Activated T-helper 2 cell treated with anti-CD3 and anti-CD28 coated beads, Interferon-gamma antibody, Interleukin-2, Interleukin-4, amounts not matched to agents 10 μg/mL and 5 μg/mL and 100 μg/mL, durations not matched to agents 14 hours and 24 hours and 36 hours (primary cell): ENCODE measurements at regions not wholly inside any gene's neighbourhood (a gene's known extent, or its start where the extent isn't known, plus 50 kb on each side); places are given as distances from the start of the nearest gene placed in this dataset.
"Not testable (repeated sequence)": the region's sequence is repeated elsewhere in the genome, so short reads cannot be mapped to it uniquely, and the experiment has no call there.

Source experiments
- DNase-seq: peaks from one replicate; pipeline ENCODE4 v3.0.0; 2021; ENCODE audit warnings: low spot score
- H3K27ac Mint-ChIP-seq: one replicate; pipeline ENCODE4 v1.8.0; 2021; ENCODE audit warnings: mixed read lengths
- H3K27me3 Mint-ChIP-seq: one replicate; pipeline ENCODE4 v1.8.0; 2021; ENCODE audit warnings: low read depth, mixed read lengths
- H3K36me3 Mint-ChIP-seq: one replicate; pipeline ENCODE4 v1.8.0; 2021; ENCODE audit warnings: low read depth, mixed read lengths
- H3K4me1 Mint-ChIP-seq: one replicate; pipeline ENCODE4 v1.8.0; 2021; ENCODE audit warnings: low read depth, mixed read lengths
- H3K4me3 Mint-ChIP-seq: one replicate; pipeline ENCODE4 v1.8.0; 2021; ENCODE audit warnings: low read depth, mild to moderate bottlenecking, moderate library complexity, mixed read lengths
- H3K9me3 Mint-ChIP-seq: one replicate; pipeline ENCODE4 v1.8.0; 2021; ENCODE audit warnings: mixed read lengths
- intact Hi-C: fragments of 100-400 bp; cut with micrococcal nuclease; formaldehyde crosslinking; loops from one replicate; pipeline ENCODE4 v1.15.1; 2023

DNA sequence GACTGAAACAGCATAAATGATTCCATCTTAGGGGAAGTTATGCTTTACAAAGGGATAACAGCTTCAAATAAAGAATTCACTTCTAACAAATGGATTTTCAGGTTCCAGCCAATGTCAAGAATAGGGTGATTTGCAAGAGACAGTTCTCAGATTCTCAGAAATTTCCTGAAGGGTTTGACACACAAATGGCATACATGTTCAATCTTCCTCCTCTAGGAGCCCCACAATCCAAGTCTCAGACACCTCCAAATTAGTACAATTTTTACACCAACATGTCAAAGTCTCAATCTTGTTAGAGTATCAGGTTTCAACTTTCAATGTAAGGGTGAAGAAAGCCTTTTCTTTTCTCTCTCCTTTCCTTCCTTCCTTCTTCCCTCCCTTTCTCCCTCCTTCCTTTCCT is 996.6 kb downstream of the TLE1 start:
- no peaks in the 10 kb centered on the region for H3K27me3 Mint-ChIP-seq
- no peak overlapping the region for H3K4me3 Mint-ChIP-seq
- no peak overlapping the region for H3K27ac Mint-ChIP-seq
- H3K36me3 Mint-ChIP-seq = no peaks in the 10 kb centered on the region
- intact Hi-C loops = no loop called here
- no peaks in the 10 kb centered on the region for H3K4me1 Mint-ChIP-seq
- no peak for DNase-seq
- H3K9me3 Mint-ChIP-seq = peaks cover 11% of the 10 kb centered on the region

DNA sequence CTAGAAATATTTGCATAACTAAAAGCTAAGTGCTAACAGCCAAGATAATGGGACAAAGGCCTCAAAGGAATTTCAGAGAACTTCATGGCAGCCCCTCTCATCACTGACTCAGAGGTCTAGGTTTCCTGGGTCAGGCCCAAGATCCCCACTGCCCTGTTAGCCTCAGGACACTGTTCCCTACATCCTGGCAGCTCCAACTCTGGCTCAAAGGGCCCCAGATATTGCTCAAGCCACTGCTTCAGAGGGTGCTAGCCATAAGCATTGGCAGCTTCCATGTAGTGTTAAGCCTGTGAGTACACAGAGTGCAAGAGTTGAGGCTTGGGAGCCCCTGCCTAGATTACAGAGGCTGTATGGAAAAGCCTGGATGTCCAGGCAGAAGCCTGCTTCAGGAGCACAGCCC is 998.1 kb downstream of the TLE1 start:
- Mint-ChIP-seq H3K36me3 (no peaks in the 10 kb centered on the region), H3K27me3 (no peaks in the 10 kb centered on the region), H3K27ac (no peak overlapping the region), H3K4me3 (no peak overlapping the region), H3K4me1 (no peaks in the 10 kb centered on the region), H3K9me3 (peaks cover 14% of the 10 kb centered on the region)
- DNase-seq = no peak
- intact Hi-C loops = no loop called here

DNA sequence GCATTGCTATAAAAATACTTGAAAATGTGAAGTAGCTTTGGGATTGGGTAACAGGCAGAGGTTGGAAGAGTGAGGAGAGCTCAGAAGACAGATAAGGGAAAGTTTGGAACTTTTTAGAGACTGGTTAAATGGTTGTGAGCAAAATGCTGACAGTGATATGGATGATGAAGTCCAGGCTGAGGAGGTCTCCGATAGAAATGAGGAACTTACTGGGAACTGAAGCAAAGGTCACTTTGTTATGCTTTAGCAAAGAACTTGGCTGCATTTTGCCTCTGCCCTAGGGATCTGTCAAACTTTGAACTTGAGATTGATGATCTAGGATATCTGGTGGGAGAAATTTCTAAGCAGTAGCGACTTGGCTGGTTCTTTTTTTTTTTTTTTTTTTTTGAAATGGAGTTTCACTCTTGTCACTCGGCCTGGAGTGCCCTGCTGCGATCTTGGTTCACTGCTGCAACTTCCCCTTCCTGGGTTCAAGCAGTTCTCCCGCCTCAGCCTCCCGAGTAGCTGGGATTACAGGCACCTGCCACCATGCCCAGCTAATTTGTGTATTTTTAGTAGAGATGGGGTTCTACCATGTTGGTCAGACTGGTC is 998.9 kb downstream of the TLE1 start:
- no peak overlapping the region for H3K27ac Mint-ChIP-seq
- H3K27me3 Mint-ChIP-seq = no peaks in the 10 kb centered on the region
- H3K4me3 Mint-ChIP-seq = no peak overlapping the region
- H3K4me1 Mint-ChIP-seq = no peaks in the 10 kb centered on the region
- no peak for DNase-seq
- no peaks in the 10 kb centered on the region for H3K36me3 Mint-ChIP-seq
- intact Hi-C loops = no loop called here
- peaks cover 14% of the 10 kb centered on the region for H3K9me3 Mint-ChIP-seq

- no peaks in the 10 kb centered on the region for H3K4me1 Mint-ChIP-seq
- no peaks in the 10 kb centered on the region for H3K27me3 Mint-ChIP-seq
- no peak for DNase-seq
- H3K4me3 Mint-ChIP-seq = no peak overlapping the region
- no peaks in the 10 kb centered on the region for H3K9me3 Mint-ChIP-seq
- intact Hi-C loops = no loop called here
- no peaks in the 10 kb centered on the region for H3K36me3 Mint-ChIP-seq
- no peak overlapping the region for H3K27ac Mint-ChIP-seq
Observed at GRCh38 chr9:80679916-80680315, 1009.4 kb downstream of the TLE1 start.

DNA sequence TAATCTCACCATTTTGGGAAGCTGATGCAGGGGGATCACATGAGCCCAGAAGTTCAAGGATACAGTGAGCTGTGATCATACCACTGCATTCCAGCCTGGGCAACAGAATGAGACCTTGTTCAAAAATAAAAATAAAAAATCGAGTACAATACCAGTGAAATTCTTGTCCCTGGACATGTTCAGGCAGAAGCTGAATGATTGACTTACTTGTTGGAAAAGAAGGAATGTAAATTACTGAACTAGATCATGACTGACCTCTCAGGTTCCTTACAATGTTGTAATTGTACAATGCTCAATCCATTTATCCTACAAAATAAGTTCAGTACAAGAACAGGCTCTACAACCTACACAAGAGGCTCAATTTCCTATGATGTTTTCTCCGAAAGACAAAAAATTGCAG is 1010.4 kb downstream of the TLE1 start:
- Mint-ChIP-seq H3K27me3 (no peaks in the 10 kb centered on the region), H3K4me1 (no peaks in the 10 kb centered on the region), H3K36me3 (no peaks in the 10 kb centered on the region), H3K4me3 (no peak overlapping the region), H3K9me3 (no peaks in the 10 kb centered on the region), H3K27ac (no peak overlapping the region)
- no peak for DNase-seq
- intact Hi-C loops = no loop called here

GRCh38 chr9:80673496-80673895 is 1015.9 kb downstream of the TLE1 start:
- Mint-ChIP-seq H3K27me3 (no peaks in the 10 kb centered on the region), H3K4me1 (no peaks in the 10 kb centered on the region), H3K9me3 (peaks cover 10% of the 10 kb centered on the region), H3K27ac (no peak overlapping the region), H3K4me3 (no peak overlapping the region), H3K36me3 (no peaks in the 10 kb centered on the region)
- no peak for DNase-seq
- intact Hi-C loops = no loop called here

- Mint-ChIP-seq H3K27me3 (no peaks in the 10 kb centered on the region), H3K9me3 (peaks cover 37% of the 10 kb centered on the region), H3K27ac (no peak overlapping the region), H3K4me1 (no peaks in the 10 kb centered on the region), H3K4me3 (no peak overlapping the region), H3K36me3 (no peaks in the 10 kb centered on the region)
- DNase-seq = no peak
- intact Hi-C loops = no loop called here
Observed at GRCh38 chr9:80665479-80665878, 1023.9 kb downstream of the TLE1 start.

- no peak overlapping the region for H3K27ac Mint-ChIP-seq
- no peak overlapping the region for H3K4me3 Mint-ChIP-seq
- DNase-seq = no peak
- no peaks in the 10 kb centered on the region for H3K4me1 Mint-ChIP-seq
- no peaks in the 10 kb centered on the region for H3K27me3 Mint-ChIP-seq
- intact Hi-C loops = no loop called here
- no peaks in the 10 kb centered on the region for H3K36me3 Mint-ChIP-seq
- peaks cover 35% of the 10 kb centered on the region for H3K9me3 Mint-ChIP-seq
Observed at GRCh38 chr9:80664327-80665210, 1024.8 kb downstream of the TLE1 start.

- intact Hi-C loops, H3K27ac Mint-ChIP-seq, H3K4me3 Mint-ChIP-seq, H3K27me3 Mint-ChIP-seq, H3K36me3 Mint-ChIP-seq, H3K4me1 Mint-ChIP-seq, DNase-seq: not testable (repeated sequence)
- H3K9me3 Mint-ChIP-seq = peaks cover 14% of the 10 kb centered on the region
Observed at GRCh38 chr9:80659751-80660150, 1029.6 kb downstream of the TLE1 start.

DNA sequence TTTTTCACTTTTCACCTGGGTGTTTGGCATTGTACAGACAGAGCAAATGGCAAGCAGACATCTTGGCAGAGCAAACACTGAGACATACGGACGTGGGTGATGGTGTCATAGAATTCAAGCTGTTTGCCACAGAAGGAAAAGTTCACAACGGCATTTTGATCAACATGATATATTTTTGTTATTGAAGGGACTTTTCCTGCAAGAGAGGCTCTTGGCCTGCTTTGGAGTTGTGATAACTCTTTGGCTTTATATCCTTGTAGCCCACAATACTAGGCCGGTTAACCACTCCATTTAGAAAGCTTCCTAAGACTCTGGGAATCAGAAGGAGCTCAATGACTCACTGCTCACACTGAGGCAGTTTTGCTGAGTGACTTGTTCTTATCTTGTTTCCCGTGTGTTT is 1038.3 kb downstream of the TLE1 start:
- Mint-ChIP-seq H3K9me3 (peaks cover 9% of the 10 kb centered on the region), H3K36me3 (no peaks in the 10 kb centered on the region), H3K4me3 (no peak overlapping the region), H3K27ac (no peak overlapping the region), H3K27me3 (no peaks in the 10 kb centered on the region), H3K4me1 (no peaks in the 10 kb centered on the region)
- no peak for DNase-seq
- intact Hi-C loops = no loop called here

- Mint-ChIP-seq H3K36me3 (no peaks in the 10 kb centered on the region), H3K9me3 (peaks cover 9% of the 10 kb centered on the region), H3K4me1 (no peaks in the 10 kb centered on the region), H3K27ac (no peak overlapping the region), H3K27me3 (no peaks in the 10 kb centered on the region), H3K4me3 (no peak overlapping the region)
- intact Hi-C loops = no loop called here
- no peak for DNase-seq
Observed at GRCh38 chr9:80649496-80649895, 1039.9 kb downstream of the TLE1 start.

DNA sequence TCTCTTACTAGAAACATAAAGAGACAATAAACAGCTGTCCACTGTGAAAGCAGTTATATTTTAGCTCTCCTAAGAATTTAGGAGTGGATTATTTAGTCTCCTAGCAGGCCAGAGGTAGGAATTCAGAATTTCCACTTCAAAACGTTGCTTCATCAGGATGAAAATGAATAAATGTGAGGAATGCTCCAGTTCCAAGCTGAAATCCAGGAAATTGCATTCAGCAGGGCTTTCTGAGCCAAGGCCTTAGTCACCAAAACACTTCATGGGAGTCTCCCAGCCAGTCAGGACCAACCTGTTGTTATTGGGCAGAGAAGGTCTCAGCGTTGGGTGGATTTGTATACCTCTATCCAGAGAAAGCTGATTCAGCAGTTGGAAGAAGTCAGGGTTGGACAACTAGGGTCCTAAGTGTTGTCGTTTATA is 1040.3 kb downstream of the TLE1 start:
- Mint-ChIP-seq H3K9me3 (peaks cover 10% of the 10 kb centered on the region), H3K4me3 (no peak overlapping the region), H3K27me3 (no peaks in the 10 kb centered on the region), H3K36me3 (no peaks in the 10 kb centered on the region), H3K4me1 (no peaks in the 10 kb centered on the region), H3K27ac (no peak overlapping the region)
- intact Hi-C loops = no loop called here
- DNase-seq = no peak

- Mint-ChIP-seq H3K4me3 (no peak overlapping the region), H3K27ac (no peak overlapping the region), H3K36me3 (no peaks in the 10 kb centered on the region), H3K27me3 (no peaks in the 10 kb centered on the region), H3K4me1 (no peaks in the 10 kb centered on the region), H3K9me3 (peaks cover 13% of the 10 kb centered on the region)
- DNase-seq = no peak
- intact Hi-C loops = no loop called here
Observed at GRCh38 chr9:80648336-80648735, 1041.0 kb downstream of the TLE1 start.
